Neuronal stem cell (in vitro differentiated cells): ENCODE measurements at regions not wholly inside any gene's neighbourhood (a gene's known extent, or its start where the extent isn't known, plus 50 kb on each side); places are given as distances from the start of the nearest gene placed in this dataset. TPM values are rescaled to one million over a fixed set of nuclear protein-coding genes. Genes with fewer than 3 reads are reported as not detected.

Experiments
- DNase-seq: peaks from one replicate; pipeline ENCODE4 v3.0.0-alpha.2; 2013; ENCODE audit warnings: low spot score
- H2AFZ ChIP-seq: one replicate; pipeline ENCODE4 v1.6.1; 2013; ENCODE audit warnings: mild to moderate bottlenecking, low read length, inconsistent platforms
- H2AK5ac ChIP-seq: 2 replicates; pipeline ENCODE4 v1.6.1; 2013; ENCODE audit warnings: low read depth, mild to moderate bottlenecking, inconsistent platforms, low read length, moderate library complexity, mixed read lengths
- H2BK120ac ChIP-seq: 2 replicates; pipeline ENCODE4 v1.6.1; 2013; ENCODE audit warnings: low read depth, mild to moderate bottlenecking, inconsistent platforms, low read length, moderate library complexity, mixed read lengths
- H2BK12ac ChIP-seq: one replicate; pipeline ENCODE4 v1.6.1; 2013; ENCODE audit warnings: low read length, inconsistent platforms
- H2BK15ac ChIP-seq: 2 replicates; pipeline ENCODE4 v1.6.1; 2013; ENCODE audit warnings: mild to moderate bottlenecking, low read length, inconsistent platforms, mixed read lengths
- H2BK5ac ChIP-seq: one replicate; pipeline ENCODE4 v1.6.1; 2013; ENCODE audit warnings: inconsistent platforms, mild to moderate bottlenecking, low read length, moderate library complexity
- H3K14ac ChIP-seq: one replicate; pipeline ENCODE4 v1.6.1; 2013; ENCODE audit warnings: low read length, inconsistent platforms
- H3K18ac ChIP-seq: 2 replicates; pipeline ENCODE4 v1.6.1; 2013; ENCODE audit warnings: low read length, inconsistent platforms
- H3K23ac ChIP-seq: 2 replicates; pipeline ENCODE4 v1.6.1; 2013; ENCODE audit warnings: low read depth, mild to moderate bottlenecking, mixed read lengths, low read length, inconsistent platforms; ENCODE audit not compliant: poor library complexity
- H3K27ac ChIP-seq: replicated peaks from 3 replicates; pipeline ENCODE4 v1.5.1; 2013; ENCODE audit warnings: low read length, inconsistent platforms
- H3K27me3 ChIP-seq, 3 experiments: 2 replicates each; pipeline ENCODE4 v1.6.1; 2013; ENCODE audit warnings: low read length in 3 of 3, mild to moderate bottlenecking in 2 of 3, inconsistent platforms in 1 of 3, low read depth in 1 of 3, mixed read lengths in 1 of 3, moderate library complexity in 1 of 3; ENCODE audit not compliant: control insufficient read depth in 3 of 3, insufficient read depth in 3 of 3
- H3K36me3 ChIP-seq, 2 donors: replicated peaks in 1 of 2; 2 replicates each; pipeline ENCODE4 v1.6.1; 2013; ENCODE audit warnings: low read length in 2 of 2; ENCODE audit not compliant: control insufficient read depth in 2 of 2, insufficient read depth in 2 of 2
- H3K4ac ChIP-seq: 2 replicates; pipeline ENCODE4 v1.6.1; 2013; ENCODE audit warnings: inconsistent platforms, mild to moderate bottlenecking, low read length, moderate library complexity
- H3K4me1 ChIP-seq, 2 donors: 1 replicate in 1 of 2; 2 replicates in 1 of 2; pipeline ENCODE4 v1.6.1; 2013; ENCODE audit warnings: low read length in 2 of 2, low read depth in 1 of 2; ENCODE audit not compliant: control insufficient read depth in 2 of 2, insufficient read depth in 1 of 2
- H3K4me2 ChIP-seq: one replicate; pipeline ENCODE4 v1.6.1; 2013; ENCODE audit warnings: mild to moderate bottlenecking, low read length, inconsistent platforms; ENCODE audit not compliant: insufficient read depth, poor library complexity, severe bottlenecking
- H3K4me3 ChIP-seq, 2 donors: 2 replicates each; pipeline ENCODE4 v1.5.1; 2013; ENCODE audit warnings: low read length in 2 of 2, mild to moderate bottlenecking in 2 of 2, inconsistent platforms in 1 of 2, moderate library complexity in 1 of 2
- H3K79me1 ChIP-seq: one replicate; pipeline ENCODE4 v1.6.1; 2013; ENCODE audit warnings: low read depth, mild to moderate bottlenecking, inconsistent platforms, low read length, moderate library complexity
- H3K9ac ChIP-seq: one replicate; pipeline ENCODE4 v1.6.1; 2013; ENCODE audit warnings: mild to moderate bottlenecking, low read depth, low read length, inconsistent platforms; ENCODE audit not compliant: poor library complexity
- H3K9me3 ChIP-seq, 2 donors: replicated peaks in 1 of 2; 2 replicates each; pipeline versions ENCODE3 to v1.6.1; 2013; ENCODE audit warnings: low read length in 2 of 2, mild to moderate bottlenecking in 2 of 2, inconsistent platforms in 1 of 2, low read depth in 1 of 2, mixed read lengths in 1 of 2, moderate library complexity in 1 of 2; ENCODE audit not compliant: control insufficient read depth in 2 of 2, insufficient read depth in 1 of 2
- H4K8ac ChIP-seq: one replicate; pipeline ENCODE4 v1.6.1; 2013; ENCODE audit warnings: low read depth, mild to moderate bottlenecking, inconsistent platforms, low read length, moderate library complexity
- H4K91ac ChIP-seq: one replicate; pipeline ENCODE4 v1.6.1; 2013; ENCODE audit warnings: low read length, low read depth, mild to moderate bottlenecking, inconsistent platforms; ENCODE audit not compliant: poor library complexity
- WGBS, 2 donors: extraction: QIAGEN DNeasy Blood & Tissue Kit; methylation state at CpG; one replicate each; pipeline ENCODE4 v1.1.7; 2013; ENCODE audit warnings: missing lambda C conversion rate in 2 of 2, mixed read lengths in 1 of 2; ENCODE audit not compliant: insufficient read length in 2 of 2, insufficient replicate concordance in 1 of 2; ENCODE audit errors: extremely low coverage in 2 of 2; 5-methylcytosine and 5-hydroxymethylcytosine counted together
- small RNA-seq: library from polyadenylated mRNA; stranded (forward); fragments of <200 nt; extraction: miRNeasy Mini kit (QIAGEN cat#:217004); gene quantifications from one replicate; pipeline ENCODE3, GENCODE V24; 2013; ENCODE audit not compliant: insufficient read depth

DNA sequence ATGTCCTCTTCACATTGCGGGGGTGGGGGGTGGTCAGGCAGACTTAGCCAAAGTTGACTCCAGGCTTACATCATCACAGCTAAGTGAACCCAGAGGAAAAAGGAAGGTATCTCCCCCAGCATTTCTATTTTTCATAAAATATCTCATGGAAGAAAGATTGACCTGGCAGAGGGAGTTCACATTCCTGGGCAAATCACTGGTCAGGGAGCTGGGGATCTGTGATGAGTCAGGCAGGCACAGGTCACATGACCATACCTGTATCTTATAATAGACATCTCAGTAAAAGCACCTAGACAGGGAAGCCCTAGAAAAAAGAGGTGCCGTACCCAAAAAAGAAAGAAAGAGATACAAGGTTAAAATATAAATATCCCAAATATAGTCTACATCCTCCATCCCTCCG is 57.3 kb upstream of the WWC1 start:
- H3K23ac ChIP-seq: no peak overlapping the region

DNA sequence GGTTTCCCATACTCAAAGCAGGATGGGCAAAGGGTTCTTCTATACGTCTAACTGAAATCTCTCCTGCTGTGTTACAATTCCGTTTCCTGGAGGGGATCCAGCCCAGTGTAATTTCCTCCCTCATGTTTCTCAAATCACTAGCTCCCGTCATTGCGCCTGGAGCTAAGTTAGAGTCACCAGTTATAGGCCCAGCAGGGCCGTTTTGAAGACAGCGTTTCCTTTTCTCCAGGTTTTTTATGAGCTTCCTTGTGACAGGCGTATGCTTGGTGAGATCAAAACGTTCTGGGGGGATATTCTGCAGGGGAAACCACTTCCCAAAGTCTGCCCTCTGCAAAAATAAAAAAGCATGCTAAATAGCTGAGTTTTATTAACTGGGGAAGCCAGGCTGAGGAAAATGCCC is 53.0 kb upstream of the WWC1 start:
- no CpG with 5 or more reads among the region's 8 CpGs for WGBS, 2 donors

More for the DNA sequence above, 57.3 kb upstream of the WWC1 start:
- H3K4me2 ChIP-seq: no peak overlapping the region
- H4K8ac ChIP-seq: no peak overlapping the region
- H3K36me3 ChIP-seq: peaks cover 0 to 2% of the 10 kb centered on the region in 2 donors
- WGBS, 2 donors: no CpG with 5 or more reads among the region's 3 CpGs
- no peak overlapping the region for H4K91ac ChIP-seq
- no peaks in the 10 kb centered on the region for H3K79me1 ChIP-seq
- H2AK5ac ChIP-seq: no peak overlapping the region
- H3K9me3 ChIP-seq: no peaks in the 10 kb centered on the region
- H2BK5ac ChIP-seq: no peak overlapping the region
- no peak overlapping the region for H3K9ac ChIP-seq
- H3K14ac ChIP-seq: no peak overlapping the region
- H2BK12ac ChIP-seq: no peak overlapping the region
- H3K27me3 ChIP-seq: no peaks in the 10 kb centered on the region
- no peaks in the 10 kb centered on the region for H3K4me1 ChIP-seq
- H2BK120ac ChIP-seq: no peak overlapping the region
- H3K18ac ChIP-seq: no peak overlapping the region
- no peak overlapping the region for H3K4me3 ChIP-seq
- H3K4ac ChIP-seq: no peak overlapping the region
- H2BK15ac ChIP-seq: no peak overlapping the region
- H3K27ac ChIP-seq: no peak overlapping the region
- H2AFZ ChIP-seq: no peak overlapping the region
- DNase-seq: no peak

DNA sequence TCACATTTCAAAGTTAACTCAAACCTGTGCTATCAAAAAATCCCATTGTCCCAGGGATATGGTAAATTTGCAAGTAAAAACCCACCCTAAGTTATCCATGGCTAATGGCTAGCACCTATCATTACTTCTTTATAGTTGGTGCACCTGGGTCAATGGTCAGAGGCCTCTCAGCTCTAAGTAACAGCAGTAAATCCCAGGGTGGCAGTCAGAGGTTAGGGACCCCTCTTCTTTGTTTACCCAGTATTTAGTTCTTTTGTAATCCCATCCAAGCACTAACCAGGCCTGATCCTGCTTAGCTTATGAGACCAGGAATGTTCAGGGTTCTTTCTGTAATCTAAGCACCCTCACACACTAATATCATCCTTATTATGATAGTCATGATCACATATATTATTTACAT is 52.1 kb upstream of the WWC1 start:
- Histone ChIP-seq H2AK5ac (no peak overlapping the region), H3K4me1 (no peaks in the 10 kb centered on the region), H4K8ac (no peak overlapping the region), H4K91ac (no peak overlapping the region), H3K4me2 (no peak overlapping the region), H3K9me3 (no peaks in the 10 kb centered on the region), H2BK12ac (no peak overlapping the region), H3K79me1 (no peaks in the 10 kb centered on the region), H2BK120ac (no peak overlapping the region), H2AFZ (no peak overlapping the region), H3K36me3 (no peaks in the 10 kb centered on the region), H2BK15ac (no peak overlapping the region), H3K14ac (no peak overlapping the region), H2BK5ac (no peak overlapping the region), H3K4me3 (no peak overlapping the region), H3K27ac (no peak overlapping the region), H3K27me3 (no peaks in the 10 kb centered on the region), H3K23ac (no peak overlapping the region), H3K18ac (no peak overlapping the region), H3K9ac (no peak overlapping the region), H3K4ac (no peak overlapping the region)
- no peak for DNase-seq

More for the DNA sequence above, 53.0 kb upstream of the WWC1 start:
- no peak overlapping the region for H2BK12ac ChIP-seq
- H3K4me1 ChIP-seq: no peaks in the 10 kb centered on the region
- H3K36me3 ChIP-seq: no peaks in the 10 kb centered on the region
- H3K4ac ChIP-seq: no peak overlapping the region
- H3K18ac ChIP-seq: no peak overlapping the region
- H3K4me3 ChIP-seq: no peak overlapping the region
- H2AFZ ChIP-seq: no peak overlapping the region
- H4K8ac ChIP-seq: no peak overlapping the region
- H2BK15ac ChIP-seq: no peak overlapping the region
- no peaks in the 10 kb centered on the region for H3K9me3 ChIP-seq
- H3K27me3 ChIP-seq: no peaks in the 10 kb centered on the region
- no peak overlapping the region for H3K23ac ChIP-seq
- H2BK120ac ChIP-seq: no peak overlapping the region
- H3K4me2 ChIP-seq: no peak overlapping the region
- H2BK5ac ChIP-seq: no peak overlapping the region
- DNase-seq: no peak
- no peak overlapping the region for H3K27ac ChIP-seq
- H3K79me1 ChIP-seq: no peaks in the 10 kb centered on the region
- H3K14ac ChIP-seq: no peak overlapping the region
- no peak overlapping the region for H2AK5ac ChIP-seq
- no peak overlapping the region for H3K9ac ChIP-seq
- no peak overlapping the region for H4K91ac ChIP-seq

Small RNA genes in the stretch of these regions (small RNA-seq; reads per million reads assigned to genes)
- gene AC026403.1 (not detected), gene RF00561 (not detected), gene RN7SKP60 (not detected), gene RNU6-168P (not detected), gene RNU6-209P (not detected)
